B cell (primary cell): ENCODE measurements at regions not wholly inside any gene's neighbourhood (a gene's known extent, or its start where the extent isn't known, plus 50 kb on each side); places are given as distances from the start of the nearest gene placed in this dataset.

ENCODE experiments used
- EZH2 ChIP-seq: IDR thresholded peaks from 2 replicates; pipeline ENCODE4 v1.6.1; 2012; ENCODE audit warnings: borderline replicate concordance, low read depth, mild to moderate bottlenecking, moderate library complexity, low read length; ENCODE audit not compliant: insufficient read depth, poor library complexity, severe bottlenecking
- TF ChIP-seq, protein P1 (sequence below): fragments of 200-600 bp; IDR thresholded peaks from one replicate; pipeline ENCODE4 v1.8.0; 2022; ENCODE audit warnings: antibody characterized with exemption, mild to moderate bottlenecking

DNA sequence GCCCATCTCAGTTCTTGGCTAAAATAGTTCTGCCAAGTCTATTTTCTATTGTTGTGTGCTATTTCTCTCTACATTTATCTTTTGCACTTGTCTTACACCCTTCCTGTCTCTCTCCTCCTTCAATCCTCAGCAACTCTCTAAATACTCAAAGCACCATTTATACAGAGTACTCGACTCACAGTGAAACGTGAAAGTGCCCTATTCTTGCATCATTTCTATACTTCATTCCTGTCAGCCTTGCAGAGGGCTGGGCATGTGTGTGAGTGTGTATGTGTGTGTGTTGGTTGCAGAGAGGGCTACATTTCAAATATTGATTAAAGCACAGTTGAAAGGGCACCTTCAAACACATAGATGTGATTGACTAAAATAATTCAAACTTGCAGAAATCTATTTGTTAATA, 373.2 kb upstream of the MANEA start:
- TF ChIP-seq, protein P1, sequence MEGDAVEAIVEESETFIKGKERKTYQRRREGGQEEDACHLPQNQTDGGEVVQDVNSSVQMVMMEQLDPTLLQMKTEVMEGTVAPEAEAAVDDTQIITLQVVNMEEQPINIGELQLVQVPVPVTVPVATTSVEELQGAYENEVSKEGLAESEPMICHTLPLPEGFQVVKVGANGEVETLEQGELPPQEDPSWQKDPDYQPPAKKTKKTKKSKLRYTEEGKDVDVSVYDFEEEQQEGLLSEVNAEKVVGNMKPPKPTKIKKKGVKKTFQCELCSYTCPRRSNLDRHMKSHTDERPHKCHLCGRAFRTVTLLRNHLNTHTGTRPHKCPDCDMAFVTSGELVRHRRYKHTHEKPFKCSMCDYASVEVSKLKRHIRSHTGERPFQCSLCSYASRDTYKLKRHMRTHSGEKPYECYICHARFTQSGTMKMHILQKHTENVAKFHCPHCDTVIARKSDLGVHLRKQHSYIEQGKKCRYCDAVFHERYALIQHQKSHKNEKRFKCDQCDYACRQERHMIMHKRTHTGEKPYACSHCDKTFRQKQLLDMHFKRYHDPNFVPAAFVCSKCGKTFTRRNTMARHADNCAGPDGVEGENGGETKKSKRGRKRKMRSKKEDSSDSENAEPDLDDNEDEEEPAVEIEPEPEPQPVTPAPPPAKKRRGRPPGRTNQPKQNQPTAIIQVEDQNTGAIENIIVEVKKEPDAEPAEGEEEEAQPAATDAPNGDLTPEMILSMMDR = no peak
- TF ChIP-seq EZH2 = no peak
